ENCODE measurements at regions not wholly inside any gene's neighbourhood (a gene's known extent, or its start where the extent isn't known, plus 50 kb on each side); places are given as distances from the start of the nearest gene placed in this dataset.

- Histone ChIP-seq H3K18ac (ENCODE audit: low read depth, low read length) (no peak overlapping the region), H2BK120ac (ENCODE audit: low read depth, low read length) (no peak overlapping the region), H2BK20ac (ENCODE audit: low read depth, low read length) (no peak overlapping the region), H4K91ac (ENCODE audit: insufficient read depth, low read depth, low read length) (no peak overlapping the region), H3K4me3 (ENCODE audit: insufficient read depth, low read depth, low read length) (no peak overlapping the region), H4K5ac (ENCODE audit: low read depth, low read length) (no peak overlapping the region), H2AFZ (replicated peaks; ENCODE audit: low read length, poor library complexity) (no peak overlapping the region), H3K9me1 (ENCODE audit: insufficient read depth, low read length) (no peaks in the 10 kb centered on the region), H4K8ac (ENCODE audit: low read depth in 2 of 2, low read length in 2 of 2) (no peak overlapping the region), H2BK15ac (ENCODE audit: low read depth, low read length) (no peak overlapping the region), H3K79me1 (ENCODE audit: low read depth in 1 of 2, low read length in 2 of 2) (no peaks in the 10 kb centered on the region), H3K23ac (ENCODE audit: low read depth, low read length) (no peak overlapping the region), H3K27me3 (ENCODE audit: control insufficient read depth, insufficient read depth, low read length) (peaks cover 43% of the 10 kb centered on the region), H2AK5ac (ENCODE audit: low read depth, low read length) (no peak overlapping the region), H3K9me3 (ENCODE audit: control insufficient read depth, insufficient read depth, low read length) (no peaks in the 10 kb centered on the region), H3K36me3 (ENCODE audit: control insufficient read depth, insufficient read depth, low read length) (no peaks in the 10 kb centered on the region), H4K20me1 (ENCODE audit: insufficient read depth, low read length) (no peaks in the 10 kb centered on the region), H3K4ac (ENCODE audit: low read depth, low read length) (no peak overlapping the region), H3K27ac (ENCODE audit: insufficient read depth, low read length) (no peak overlapping the region), H2BK5ac (ENCODE audit: low read depth, low read length, poor library complexity, severe bottlenecking) (no peak overlapping the region), H3K4me1 (ENCODE audit: control insufficient read depth, insufficient read depth, low read length) (no peaks in the 10 kb centered on the region), H3K56ac (ENCODE audit: extremely low read depth, insufficient read depth, low read length) (no peak overlapping the region), H3K4me2 (ENCODE audit: low read depth, low read length) (no peak overlapping the region), H3K14ac (replicated peaks; ENCODE audit: low read depth, low read length) (no peak overlapping the region), H3K9ac (ENCODE audit: low read depth, low read length) (no peak overlapping the region), H2AK9ac (replicated peaks; ENCODE audit: low read depth, low read length, poor library complexity) (no peak overlapping the region)
- TF ChIP-seq MAZ (IDR thresholded peaks at IDR 0.05; ENCODE audit: borderline replicate concordance, low read depth, low read length) = no peak
- no peak for TF ChIP-seq MAFK (IDR thresholded peaks at IDR 0.05; ENCODE audit: low read depth, low read length)
- no peak for TF ChIP-seq RFX5 (IDR thresholded peaks at IDR 0.05; ENCODE audit: low read depth, low read length)
- TF ChIP-seq MXI1 (IDR thresholded peaks at IDR 0.05; ENCODE audit: borderline replicate concordance, low read depth, low read length) = no peak
- no peak for TF ChIP-seq USF2 (IDR thresholded peaks at IDR 0.05; ENCODE audit: low read depth, low read length)
- no peak for TF ChIP-seq FOS (IDR thresholded peaks at IDR 0.05; ENCODE audit: low read depth, low read length)
- no peak for TF ChIP-seq CHD1 (IDR thresholded peaks at IDR 0.05; ENCODE audit: low read depth, low read length)
- no peak for TF ChIP-seq BHLHE40 (IDR thresholded peaks at IDR 0.05; ENCODE audit: low read depth, low read length)
- no peak for TF ChIP-seq RCOR1 (IDR thresholded peaks at IDR 0.05; ENCODE audit: insufficient replicate concordance, low read length)
- no peak for TF ChIP-seq NFE2L2 (IDR thresholded peaks at IDR 0.05; ENCODE audit: low read depth, low read length)
- TF ChIP-seq SMC3 (IDR thresholded peaks at IDR 0.05; ENCODE audit: low read depth, low read length) = no peak
- TF ChIP-seq RAD21 (IDR thresholded peaks at IDR 0.05; ENCODE audit: low read length) = no peak
- intact Hi-C loops (cut with micrococcal nuclease) (no loop called here), dilution Hi-C loops (cut with HindIII; ENCODE audit: low sequenced_read_pairs, unreplicated experiment) (no loop called here), in situ Hi-C loops (cut with MboI; ENCODE audit: low sequenced_read_pairs) (no loop called here)
- CTCF ChIA-PET = interaction anchor here (1.0 kb wide), 1 partner anchor 11 kb away, joined by 3 read pairs; no protein-coding TSS in a partner anchor
- POLR2A ChIA-PET (ENCODE audit: unreplicated experiment) = no interaction called here
- DNase-seq (no peak), ATAC-seq (ENCODE audit: low read depth) (no peak)
- WGBS, 2 experiments (ENCODE audit: extremely low coverage in 2 of 2, insufficient read length in 1 of 2) = no CpG with 5 or more reads among the region's 5 CpGs
- BruUV-seq (replicated peaks) = no TSS peak
These were observed 95.6 kb downstream of the RASSF10 start for GRCh38 chr11:13104619-13105236.

All from IMR-90 (cell line).